Loucy (cell line): ENCODE measurements at regions not wholly inside any gene's neighbourhood (a gene's known extent, or its start where the extent isn't known, plus 50 kb on each side); places are given as distances from the start of the nearest gene placed in this dataset.

Experiments used
- EZH2phosphoT487 ChIP-seq: fragments of 200-600 bp; IDR thresholded peaks from 2 replicates; pipeline ENCODE4 v1.6.1; 2018; ENCODE audit warnings: antibody characterized with exemption, mild to moderate bottlenecking, moderate library complexity, borderline replicate concordance
- TF ChIP-seq, protein P1 (sequence below): fragments of 200-600 bp; sonication (generic); conservative IDR thresholded peaks from 2 replicates; pipeline ENCODE4 v1.5.1; 2014; ENCODE audit warnings: mild to moderate bottlenecking, antibody characterized with exemption, low read length

DNA sequence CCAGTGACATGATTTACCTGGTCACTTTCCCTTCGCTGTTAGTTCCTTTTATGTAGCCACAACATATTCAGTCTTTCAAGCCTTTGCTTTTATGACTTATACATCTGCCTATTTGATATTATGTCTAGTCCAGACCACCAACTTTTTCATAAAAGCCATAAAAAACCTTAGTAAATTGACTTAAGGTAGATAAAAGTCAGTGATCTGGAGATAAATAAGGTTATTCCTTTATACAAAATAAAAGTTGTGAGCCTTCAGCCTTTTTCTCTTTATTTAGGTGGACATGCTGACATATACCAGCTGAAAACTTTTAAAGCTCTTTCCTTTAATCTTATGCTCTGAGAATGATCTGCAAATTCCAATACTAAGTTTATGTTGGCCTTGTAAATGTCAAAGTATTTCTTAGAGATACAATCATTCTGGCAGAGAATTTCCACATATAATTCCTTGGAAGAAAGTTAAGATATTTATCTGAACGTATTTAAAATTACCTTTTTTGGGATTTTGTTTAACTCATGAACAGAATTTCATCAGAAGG lies 690.4 kb upstream of the CHORDC1 start:
- TF ChIP-seq, protein P1, sequence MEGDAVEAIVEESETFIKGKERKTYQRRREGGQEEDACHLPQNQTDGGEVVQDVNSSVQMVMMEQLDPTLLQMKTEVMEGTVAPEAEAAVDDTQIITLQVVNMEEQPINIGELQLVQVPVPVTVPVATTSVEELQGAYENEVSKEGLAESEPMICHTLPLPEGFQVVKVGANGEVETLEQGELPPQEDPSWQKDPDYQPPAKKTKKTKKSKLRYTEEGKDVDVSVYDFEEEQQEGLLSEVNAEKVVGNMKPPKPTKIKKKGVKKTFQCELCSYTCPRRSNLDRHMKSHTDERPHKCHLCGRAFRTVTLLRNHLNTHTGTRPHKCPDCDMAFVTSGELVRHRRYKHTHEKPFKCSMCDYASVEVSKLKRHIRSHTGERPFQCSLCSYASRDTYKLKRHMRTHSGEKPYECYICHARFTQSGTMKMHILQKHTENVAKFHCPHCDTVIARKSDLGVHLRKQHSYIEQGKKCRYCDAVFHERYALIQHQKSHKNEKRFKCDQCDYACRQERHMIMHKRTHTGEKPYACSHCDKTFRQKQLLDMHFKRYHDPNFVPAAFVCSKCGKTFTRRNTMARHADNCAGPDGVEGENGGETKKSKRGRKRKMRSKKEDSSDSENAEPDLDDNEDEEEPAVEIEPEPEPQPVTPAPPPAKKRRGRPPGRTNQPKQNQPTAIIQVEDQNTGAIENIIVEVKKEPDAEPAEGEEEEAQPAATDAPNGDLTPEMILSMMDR: no peak
- TF ChIP-seq EZH2phosphoT487: no peak
